ENCODE measurements at regions not wholly inside any gene's neighbourhood (a gene's known extent, or its start where the extent isn't known, plus 50 kb on each side); places are given as distances from the start of the nearest gene placed in this dataset.
A peak's percentile ranks its signal among the peaks of the same experiment; 100 is the strongest.

DNA sequence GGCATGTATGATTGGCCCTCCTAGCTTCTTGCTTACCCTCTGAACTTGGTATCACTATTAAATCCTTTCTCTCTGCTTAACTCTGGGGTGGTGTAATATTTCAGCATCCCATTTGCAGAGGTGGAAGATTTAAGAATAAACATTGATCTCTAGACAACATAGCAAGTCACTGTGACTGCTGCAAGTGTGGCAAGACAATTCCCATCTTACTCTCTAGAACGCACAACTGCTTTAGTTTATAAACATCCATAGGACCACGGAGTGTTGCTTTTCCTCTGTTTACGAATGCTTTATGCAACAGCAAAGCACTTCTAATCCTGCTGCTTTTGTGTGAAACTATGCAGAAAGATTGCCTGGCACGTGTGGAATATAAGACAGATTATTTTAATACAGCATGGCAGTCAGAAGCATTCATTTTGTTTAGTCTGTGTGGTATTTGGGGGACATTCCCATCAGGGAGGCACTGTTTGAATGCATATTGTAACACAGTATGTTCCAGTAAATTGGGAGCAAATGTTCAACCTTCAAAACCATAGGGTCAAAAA, 338.9 kb upstream of the TMCO5A start:
- no peak for DNase-seq (ENCODE audit: low read depth)
- no peaks in the 10 kb centered on the region for H3K27me3 ChIP-seq (ENCODE audit: control insufficient read depth, insufficient read depth, low read length)
- H3K36me3 ChIP-seq (ENCODE audit: control insufficient read depth, insufficient read depth, low read length) = no peaks in the 10 kb centered on the region
- no peak for FAIRE-seq
- no peak for TF ChIP-seq CTCF (IDR thresholded peaks at IDR 0.05; ENCODE audit: insufficient read depth, low read length, severe bottlenecking)
- H3K4me3 ChIP-seq (ENCODE audit: low read depth, low read length) = no peak overlapping the region

DNA sequence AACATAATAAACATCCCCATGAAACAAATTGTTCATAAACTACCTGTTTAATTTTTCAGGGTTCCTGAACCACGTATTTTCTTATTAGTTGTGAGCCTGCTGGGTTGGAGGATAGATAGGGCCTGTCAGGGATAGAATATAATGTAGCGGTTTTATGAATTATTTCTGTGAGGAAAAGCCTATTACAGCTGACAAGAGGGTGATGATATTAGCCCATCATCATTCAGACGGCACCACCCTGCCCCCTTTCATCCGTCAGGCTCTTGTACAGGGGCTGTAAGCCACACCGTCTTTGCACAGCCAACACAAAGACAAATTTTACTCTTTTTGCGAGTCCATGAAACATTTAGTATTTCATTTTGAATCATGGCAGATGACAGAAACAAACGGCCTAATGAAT, 335.3 kb upstream of the TMCO5A start:
- Histone ChIP-seq H3K36me3 (ENCODE audit: control insufficient read depth, insufficient read depth, low read length) (no peaks in the 10 kb centered on the region), H3K27me3 (ENCODE audit: control insufficient read depth, insufficient read depth, low read length) (no peaks in the 10 kb centered on the region), H3K4me3 (ENCODE audit: low read depth, low read length) (no peak overlapping the region)
- no peak for FAIRE-seq
- no peak for DNase-seq (ENCODE audit: low read depth)
- TF ChIP-seq CTCF (IDR thresholded peaks at IDR 0.05; ENCODE audit: insufficient read depth, low read length, severe bottlenecking) = no peak

DNA sequence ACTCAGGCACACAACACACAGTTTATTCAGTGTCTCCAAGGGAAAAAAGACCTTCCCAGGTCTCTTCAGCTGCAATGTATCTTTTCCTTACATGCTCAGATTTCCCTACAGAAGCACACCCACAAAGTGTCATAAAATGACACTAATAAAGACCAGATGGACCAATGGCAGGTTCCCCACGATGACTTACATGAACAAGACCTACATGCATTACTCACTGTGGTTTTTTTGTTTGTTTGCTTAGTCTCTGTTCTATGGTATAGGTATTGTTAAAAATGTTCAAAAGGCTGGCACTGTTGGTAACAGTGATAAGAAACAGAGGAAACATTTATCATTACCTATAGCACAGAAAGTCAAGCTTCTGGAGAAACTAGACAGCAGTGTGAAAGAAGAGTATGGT, 318.2 kb upstream of the TMCO5A start:
- FAIRE-seq (no peak), DNase-seq (ENCODE audit: low read depth) (peak; percentile 39)
- TF ChIP-seq CTCF (IDR thresholded peaks at IDR 0.05; ENCODE audit: insufficient read depth, low read length, severe bottlenecking) = no peak
- no peaks in the 10 kb centered on the region for H3K36me3 ChIP-seq (ENCODE audit: control insufficient read depth, insufficient read depth, low read length)
- H3K27me3 ChIP-seq (ENCODE audit: control insufficient read depth, insufficient read depth, low read length) = no peaks in the 10 kb centered on the region
- no peak overlapping the region for H3K4me3 ChIP-seq (ENCODE audit: low read depth, low read length)

- DNase-seq (ENCODE audit: low read depth) = no peak
- no peak for FAIRE-seq
- no peak for TF ChIP-seq CTCF (IDR thresholded peaks at IDR 0.05; ENCODE audit: insufficient read depth, low read length, severe bottlenecking)
- Histone ChIP-seq H3K27me3 (ENCODE audit: control insufficient read depth, insufficient read depth, low read length) (no peaks in the 10 kb centered on the region), H3K4me3 (ENCODE audit: low read depth, low read length) (no peak overlapping the region), H3K36me3 (ENCODE audit: control insufficient read depth, insufficient read depth, low read length) (no peaks in the 10 kb centered on the region)
Observed at GRCh38 chr15:37618353-37618752, 316.1 kb upstream of the TMCO5A start.

DNA sequence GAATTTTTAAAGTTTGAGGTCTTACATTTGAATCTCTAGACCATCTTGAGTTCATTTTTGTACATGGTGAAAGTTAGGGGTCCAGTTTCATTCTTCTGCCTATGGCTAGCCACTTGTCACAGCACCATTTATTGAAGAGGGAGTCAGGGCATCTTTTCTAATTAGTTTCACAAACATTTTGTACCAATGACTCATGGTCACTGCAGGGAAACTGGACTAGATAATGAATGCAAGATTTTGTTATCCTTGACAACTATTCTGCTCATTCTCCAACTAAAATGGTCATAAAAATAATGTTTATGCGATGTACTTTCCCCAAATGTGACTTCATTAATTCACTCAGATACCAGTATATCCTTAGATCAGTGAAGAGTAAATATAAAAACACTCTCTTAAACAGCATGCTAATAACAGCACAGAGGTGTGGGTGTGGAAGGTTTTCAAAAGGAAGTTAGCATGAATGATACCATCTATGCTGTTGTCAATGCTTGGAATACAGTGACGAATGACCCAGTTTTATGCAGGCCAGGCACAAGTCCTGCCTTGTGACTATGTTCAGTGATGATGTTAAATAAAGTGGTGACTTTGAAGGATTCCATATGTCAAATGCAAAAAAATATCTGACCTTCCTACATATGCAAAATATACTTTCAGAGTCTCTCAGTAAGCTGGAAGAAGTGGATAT, 314.9 kb upstream of the TMCO5A start:
- TF ChIP-seq CTCF (IDR thresholded peaks at IDR 0.05; ENCODE audit: insufficient read depth, low read length, severe bottlenecking) = no peak
- H3K36me3 ChIP-seq (ENCODE audit: control insufficient read depth, insufficient read depth, low read length) = no peaks in the 10 kb centered on the region
- FAIRE-seq = no peak
- no peak for DNase-seq (ENCODE audit: low read depth)
- no peaks in the 10 kb centered on the region for H3K27me3 ChIP-seq (ENCODE audit: control insufficient read depth, insufficient read depth, low read length)
- no peak overlapping the region for H3K4me3 ChIP-seq (ENCODE audit: low read depth, low read length)

DNA sequence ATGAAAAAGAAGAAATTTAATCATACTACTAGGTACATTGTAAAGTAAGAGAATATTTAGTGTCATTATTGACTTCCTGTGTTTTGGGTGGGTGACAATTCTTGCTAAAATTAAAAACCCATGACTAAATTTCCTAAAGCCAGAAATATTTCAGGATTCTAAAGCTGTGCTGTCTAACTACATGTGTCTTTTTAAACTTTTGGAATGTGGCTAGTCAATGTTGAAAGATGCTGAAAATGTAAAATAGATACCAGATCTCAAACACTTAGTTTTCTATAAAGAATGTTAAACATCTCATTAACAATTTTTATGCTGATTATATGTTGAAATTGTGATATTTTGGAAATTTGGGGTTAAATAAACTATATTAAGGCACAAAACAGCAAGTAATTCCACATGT, 308.9 kb upstream of the TMCO5A start:
- no peak for FAIRE-seq
- no peaks in the 10 kb centered on the region for H3K36me3 ChIP-seq (ENCODE audit: control insufficient read depth, insufficient read depth, low read length)

More for the DNA sequence above, 308.9 kb upstream of the TMCO5A start:
- TF ChIP-seq CTCF (IDR thresholded peaks at IDR 0.05; ENCODE audit: insufficient read depth, low read length, severe bottlenecking) = no peak
- no peak for DNase-seq (ENCODE audit: low read depth)
- Histone ChIP-seq H3K4me3 (ENCODE audit: low read depth, low read length) (no peak overlapping the region), H3K27me3 (ENCODE audit: control insufficient read depth, insufficient read depth, low read length) (no peaks in the 10 kb centered on the region)
